GM13977 (cell line): ENCODE measurements at regions not wholly inside any gene's neighbourhood (a gene's known extent, or its start where the extent isn't known, plus 50 kb on each side); places are given as distances from the start of the nearest gene placed in this dataset.
"Not testable (repeated sequence)": the region's sequence is repeated elsewhere in the genome, so short reads cannot be mapped to it uniquely, and the experiment has no call there.

Source experiments
- DNase-seq: peaks from one replicate; pipeline ENCODE4 v3.0.0; 2012; ENCODE audit warnings: low spot score
- CTCF ChIP-seq: IDR thresholded peaks from 2 replicates; pipeline ENCODE4 v1.5.1; 2012; ENCODE audit warnings: mild to moderate bottlenecking, control low read depth; ENCODE audit not compliant: insufficient read depth; ENCODE audit errors: extremely low read depth, missing control alignments
- in situ Hi-C: fragments of 300-500 bp; cut with MboI; formaldehyde crosslinking; loops from one replicate; pipeline ENCODE4 v1.12.0; 2022; ENCODE audit warnings: low sequenced_read_pairs, low pct_unique_long_range_greater_than_20kb, mixed read lengths, inconsistent platforms; ENCODE audit not compliant: unreplicated experiment

- in situ Hi-C loops: no loop called here
- TF ChIP-seq CTCF: no peak
- DNase-seq: no peak
These were observed 1512.8 kb downstream of the REEP3 start for GRCh38 chr10:65033957-65034356.

- in situ Hi-C loops: no loop called here
- TF ChIP-seq CTCF: no peak
These were observed 1519.6 kb downstream of the REEP3 start for GRCh38 chr10:65040796-65041195.

GRCh38 chr10:65041307-65041706 lies 1520.1 kb downstream of the REEP3 start:
- in situ Hi-C loops: no loop called here
- no peak for DNase-seq
- TF ChIP-seq CTCF: no peak

More at GRCh38 chr10:65040796-65041195, 1519.6 kb downstream of the REEP3 start:
- DNase-seq: no peak

GRCh38 chr10:65042496-65042895 lies 1521.3 kb downstream of the REEP3 start:
- TF ChIP-seq CTCF: no peak

GRCh38 chr10:65046831-65047230 lies 1525.6 kb downstream of the REEP3 start:
- DNase-seq: no peak
- in situ Hi-C loops: no loop called here
- TF ChIP-seq CTCF: no peak

More at GRCh38 chr10:65042496-65042895, 1521.3 kb downstream of the REEP3 start:
- no peak for DNase-seq
- in situ Hi-C loops: no loop called here

GRCh38 chr10:65052111-65052510 lies 1530.9 kb downstream of the REEP3 start:
- DNase-seq, in situ Hi-C loops: not testable (repeated sequence)

GRCh38 chr10:65053397-65053796 lies 1532.2 kb downstream of the REEP3 start:
- in situ Hi-C loops, DNase-seq: not testable (repeated sequence)

- DNase-seq, in situ Hi-C loops: not testable (repeated sequence)
These were observed 1532.7 kb downstream of the REEP3 start for GRCh38 chr10:65053831-65054351.

GRCh38 chr10:65054701-65055100 lies 1533.5 kb downstream of the REEP3 start:
- in situ Hi-C loops, DNase-seq: not testable (repeated sequence)
